ENCODE measurements at regions not wholly inside any gene's neighbourhood (a gene's known extent, or its start where the extent isn't known, plus 50 kb on each side); places are given as distances from the start of the nearest gene placed in this dataset.

DNA sequence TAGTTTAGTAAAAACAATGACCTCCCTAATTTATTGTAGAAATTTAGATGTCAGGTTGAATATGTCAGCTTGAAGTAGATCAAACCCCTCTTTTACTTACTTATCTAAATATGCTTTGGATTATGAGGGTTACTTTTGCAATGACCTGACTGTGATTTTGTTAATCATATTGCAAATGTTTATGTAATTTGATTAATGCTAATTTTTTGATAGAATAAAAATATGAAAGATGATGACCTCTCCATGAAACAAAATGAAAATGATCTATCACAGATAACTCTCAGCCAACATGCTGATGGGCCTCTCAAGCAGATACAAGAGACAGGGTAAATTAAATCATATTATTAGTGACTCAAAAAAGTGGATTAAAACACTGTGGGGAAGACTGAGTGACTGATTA is 131.0 kb downstream of the CEP57L1 start:
- Histone ChIP-seq H3K4me3 (no peak overlapping the region), H3K27me3 (no peaks in the 10 kb centered on the region), H3K4me1 (peaks cover 2 to 30% (median 13%) of the 10 kb centered on the region in 4 donors), H3K36me3 (no peaks in the 10 kb centered on the region), H3K9me3 (no peaks in the 10 kb centered on the region), H3K27ac (no peak overlapping the region)
- in situ Hi-C loops (cut with MboI; ENCODE audit: low pct_ligation_motif_present in 1 of 4, low pct_unique_long_range_greater_than_20kb in 1 of 4, low sequenced_read_pairs in 3 of 4): no loop called here
- no peak for TF ChIP-seq POLR2A (IDR thresholded peaks at IDR 0.05)
- TF ChIP-seq, protein P1, sequence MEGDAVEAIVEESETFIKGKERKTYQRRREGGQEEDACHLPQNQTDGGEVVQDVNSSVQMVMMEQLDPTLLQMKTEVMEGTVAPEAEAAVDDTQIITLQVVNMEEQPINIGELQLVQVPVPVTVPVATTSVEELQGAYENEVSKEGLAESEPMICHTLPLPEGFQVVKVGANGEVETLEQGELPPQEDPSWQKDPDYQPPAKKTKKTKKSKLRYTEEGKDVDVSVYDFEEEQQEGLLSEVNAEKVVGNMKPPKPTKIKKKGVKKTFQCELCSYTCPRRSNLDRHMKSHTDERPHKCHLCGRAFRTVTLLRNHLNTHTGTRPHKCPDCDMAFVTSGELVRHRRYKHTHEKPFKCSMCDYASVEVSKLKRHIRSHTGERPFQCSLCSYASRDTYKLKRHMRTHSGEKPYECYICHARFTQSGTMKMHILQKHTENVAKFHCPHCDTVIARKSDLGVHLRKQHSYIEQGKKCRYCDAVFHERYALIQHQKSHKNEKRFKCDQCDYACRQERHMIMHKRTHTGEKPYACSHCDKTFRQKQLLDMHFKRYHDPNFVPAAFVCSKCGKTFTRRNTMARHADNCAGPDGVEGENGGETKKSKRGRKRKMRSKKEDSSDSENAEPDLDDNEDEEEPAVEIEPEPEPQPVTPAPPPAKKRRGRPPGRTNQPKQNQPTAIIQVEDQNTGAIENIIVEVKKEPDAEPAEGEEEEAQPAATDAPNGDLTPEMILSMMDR (IDR thresholded peaks at IDR 0.05): no peak
- no peak for TF ChIP-seq POLR2AphosphoS5 (IDR thresholded peaks at IDR 0.05)
- TF ChIP-seq EP300 (IDR thresholded peaks at IDR 0.05; ENCODE audit: low read depth): no peak
- intact Hi-C loops (cut with DNase I; ENCODE audit: low total_unique reads): no loop called here
- no peak for DNase-seq

- TF ChIP-seq EP300 (IDR thresholded peaks at IDR 0.05; ENCODE audit: low read depth) (no peak), POLR2A (IDR thresholded peaks at IDR 0.05) (no peak), POLR2AphosphoS5 (IDR thresholded peaks at IDR 0.05) (no peak)
- TF ChIP-seq, protein P1 (IDR thresholded peaks at IDR 0.05): no peak
- DNase-seq: no peak
- in situ Hi-C loops (cut with MboI; ENCODE audit: low pct_ligation_motif_present in 1 of 4, low pct_unique_long_range_greater_than_20kb in 1 of 4, low sequenced_read_pairs in 3 of 4): no loop called here
These were observed 130.6 kb downstream of the CEP57L1 start for GRCh38 chr6:109225946-109226345.

DNA sequence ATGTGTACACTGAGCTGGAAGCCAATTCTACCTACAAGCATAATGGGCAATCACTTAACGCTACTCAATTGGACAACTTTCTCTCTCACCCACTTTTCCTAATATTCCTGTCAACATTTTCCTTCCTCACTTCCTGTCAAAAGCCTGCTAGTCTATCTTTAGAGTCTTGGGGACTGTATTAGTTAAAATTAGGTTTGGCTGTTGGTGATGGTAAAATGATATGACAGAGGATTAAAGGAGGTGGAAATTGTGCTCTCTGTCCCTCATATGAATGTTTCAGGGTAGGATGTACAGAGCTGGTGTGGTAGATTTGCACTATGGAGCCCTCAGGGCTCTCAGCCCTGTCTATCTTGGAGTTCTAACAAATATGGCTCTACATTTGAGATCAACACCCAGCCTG is 129.7 kb downstream of the CEP57L1 start:
- intact Hi-C loops (cut with DNase I; ENCODE audit: low total_unique reads): no loop called here
- H3K9me3 ChIP-seq: no peaks in the 10 kb centered on the region
- WGBS, 2 donors (ENCODE audit: low coverage in 1 of 2): 68 to 83% methylated on average over 1 of the region's 1 CpG
- no peak overlapping the region for H3K4me3 ChIP-seq
- no peaks in the 10 kb centered on the region for H3K36me3 ChIP-seq
- in situ Hi-C loops (cut with MboI; ENCODE audit: low pct_ligation_motif_present in 1 of 4, low pct_unique_long_range_greater_than_20kb in 1 of 4, low sequenced_read_pairs in 3 of 4): no loop called here
- H3K27me3 ChIP-seq: no peaks in the 10 kb centered on the region
- no peak overlapping the region for H3K27ac ChIP-seq
- no peak for DNase-seq
- H3K4me1 ChIP-seq: peaks cover 0 to 20% (median 5%) of the 10 kb centered on the region in 4 donors
- TF ChIP-seq EP300 (IDR thresholded peaks at IDR 0.05; ENCODE audit: low read depth) (no peak), POLR2AphosphoS5 (IDR thresholded peaks at IDR 0.05) (no peak), POLR2A (IDR thresholded peaks at IDR 0.05) (no peak)
- TF ChIP-seq, protein P1 (IDR thresholded peaks at IDR 0.05): no peak

More at GRCh38 chr6:109225946-109226345, 130.6 kb downstream of the CEP57L1 start:
- intact Hi-C loops (cut with DNase I; ENCODE audit: low total_unique reads): no loop called here
- H3K4me3 ChIP-seq: no peak overlapping the region
- WGBS, 2 donors (ENCODE audit: low coverage in 1 of 2): 87 to 92% methylated on average over 6 of the region's 6 CpGs
- H3K4me1 ChIP-seq: peaks cover 2 to 26% (median 10%) of the 10 kb centered on the region in 4 donors
- no peak overlapping the region for H3K27ac ChIP-seq
- H3K9me3 ChIP-seq: no peaks in the 10 kb centered on the region
- H3K27me3 ChIP-seq: no peaks in the 10 kb centered on the region
- no peaks in the 10 kb centered on the region for H3K36me3 ChIP-seq

DNA sequence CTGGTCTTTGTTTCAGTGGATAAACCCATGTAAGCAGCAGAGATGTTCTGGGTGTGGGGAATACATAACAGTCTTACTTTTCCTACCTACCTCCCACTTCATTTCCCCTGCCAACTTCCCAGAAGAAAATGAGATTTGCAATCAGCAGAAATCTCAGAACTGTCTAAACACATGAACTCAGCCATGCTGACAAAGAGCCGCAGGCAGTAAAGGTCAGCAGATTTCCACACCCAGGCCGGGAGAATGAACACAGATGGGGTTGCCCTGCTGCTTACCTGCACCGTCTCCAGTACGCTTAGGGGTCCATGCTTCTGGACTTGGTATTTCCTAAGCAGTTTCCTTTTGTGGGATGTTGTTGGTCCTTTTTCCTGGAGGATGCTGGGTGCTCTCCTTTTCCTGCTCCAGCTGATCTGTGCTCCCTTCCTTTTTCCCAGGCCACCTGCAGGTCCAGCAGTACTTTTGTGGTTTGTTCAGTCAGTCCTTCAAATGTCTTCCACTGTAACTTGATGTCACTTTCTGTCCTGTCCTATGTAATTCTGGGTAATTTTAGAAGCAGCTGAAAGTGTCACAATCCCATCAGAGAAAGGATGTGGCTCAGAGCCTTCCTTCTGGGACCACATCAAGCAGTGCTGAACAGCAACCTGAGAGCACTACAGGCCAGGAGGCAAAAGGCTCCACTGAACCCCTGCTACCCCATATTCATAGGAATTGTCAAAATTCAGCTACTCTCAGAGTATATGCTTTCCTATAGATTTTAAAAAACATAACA is 129.0 kb downstream of the CEP57L1 start:
- TF ChIP-seq, protein P1 (IDR thresholded peaks at IDR 0.05): no peak
- TF ChIP-seq POLR2A (IDR thresholded peaks at IDR 0.05): no peak
- TF ChIP-seq POLR2AphosphoS5 (IDR thresholded peaks at IDR 0.05): no peak
- no peak for TF ChIP-seq EP300 (IDR thresholded peaks at IDR 0.05; ENCODE audit: low read depth)
- intact Hi-C loops (cut with DNase I; ENCODE audit: low total_unique reads) (no loop called here), in situ Hi-C loops (cut with MboI; ENCODE audit: low pct_ligation_motif_present in 1 of 4, low pct_unique_long_range_greater_than_20kb in 1 of 4, low sequenced_read_pairs in 3 of 4) (no loop called here)
- Histone ChIP-seq H3K36me3 (no peaks in the 10 kb centered on the region), H3K27me3 (no peaks in the 10 kb centered on the region), H3K4me3 (no peak overlapping the region), H3K4me1 (peaks cover 0 to 13% (median 2%) of the 10 kb centered on the region in 4 donors), H3K27ac (no peak overlapping the region), H3K9me3 (no peaks in the 10 kb centered on the region)
- no peak for DNase-seq
- 75 to 78% methylated on average over 4 of the region's 4 CpGs for WGBS, 2 donors (ENCODE audit: low coverage in 1 of 2)
